T-cell (primary cell): ENCODE measurements at regions not wholly inside any gene's neighbourhood (a gene's known extent, or its start where the extent isn't known, plus 50 kb on each side); places are given as distances from the start of the nearest gene placed in this dataset.

ENCODE experiments used
- ATAC-seq, 4 experiments: fragments of 200-7000 bp in 3 of 4; fragments of 150-1000 bp in 1 of 4; cut with Tn5 transposase; replicated peaks in 1 of 4; 1 replicate in 3 of 4; 2 replicates in 1 of 4; pipeline ENCODE4 v1.10.0; 2021; ENCODE audit warnings: moderate library complexity in 3 of 4, mild to moderate bottlenecking in 2 of 4, moderate number of reproducible peaks in 1 of 4
- CTCF ChIA-PET, 2 donors: fragments of 300-600 bp; sonication (Branson Sonifier 250); formaldehyde crosslinking; loops; one replicate each; lab custom pipeline; 2022; ENCODE audit warnings: antibody characterized with exemption in 2 of 2; lab: Charles Lee
- POLR2A ChIA-PET, 2 donors: fragments of 300-600 bp; sonication (Branson Sonifier 250); formaldehyde crosslinking; loops; one replicate each; lab custom pipeline; 2022; ENCODE audit warnings: antibody characterized with exemption in 2 of 2; lab: Charles Lee
- DNase-seq, 35 experiments: peaks; one replicate each; pipeline versions ENCODE4 v3.0.0 to v3.0.0-alpha.2; 2013 to 2023
- H3K27ac ChIP-seq: one replicate; pipeline ENCODE4 v1.5.1; 2013; ENCODE audit warnings: low read length
- H3K27me3 ChIP-seq, 2 experiments: replicated peaks in 1 of 2; 1 replicate in 1 of 2; 2 replicates in 1 of 2; pipeline versions ENCODE4 v1.6.1 to v1.7.0; 2013; ENCODE audit warnings: low read length in 1 of 2, mixed read lengths in 1 of 2; ENCODE audit not compliant: control insufficient read depth in 2 of 2, insufficient read depth in 2 of 2; ENCODE audit errors: extremely low read depth in 1 of 2
- H3K36me3 ChIP-seq, 2 donors: 1 replicate in 1 of 2; 2 replicates in 1 of 2; pipeline versions ENCODE4 v1.6.1 to v1.7.0; 2013; ENCODE audit warnings: low read length in 1 of 2; ENCODE audit not compliant: control insufficient read depth in 2 of 2, insufficient read depth in 1 of 2; ENCODE audit errors: extremely low read depth in 1 of 2
- H3K4me1 ChIP-seq, 2 experiments: 1 replicate in 1 of 2; 2 replicates in 1 of 2; pipeline versions ENCODE4 v1.6.1 to v1.7.0; 2013; ENCODE audit warnings: low read length in 2 of 2, mixed read lengths in 1 of 2; ENCODE audit not compliant: insufficient read depth in 2 of 2, control insufficient read depth in 1 of 2; ENCODE audit errors: extremely low read depth in 1 of 2
- H3K4me3 ChIP-seq, 2 donors: 1 replicate in 1 of 2; 2 replicates in 1 of 2; pipeline versions ENCODE4 v1.5.1 to v1.7.0; 2013; ENCODE audit warnings: mild to moderate bottlenecking in 2 of 2, low read length in 1 of 2, moderate library complexity in 1 of 2; ENCODE audit not compliant: control insufficient read depth in 1 of 2; ENCODE audit errors: extremely low read depth in 1 of 2
- H3K9me3 ChIP-seq: 2 replicates; pipeline ENCODE4 v1.7.0; 2013
- H3K27ac Mint-ChIP-seq, 2 donors: one replicate each; pipeline ENCODE4 v1.8.0; 2020 to 2021; ENCODE audit warnings: mild to moderate bottlenecking in 2 of 2, mixed read lengths in 2 of 2
- H3K27me3 Mint-ChIP-seq, 2 donors: one replicate each; pipeline ENCODE4 v1.8.0; 2021 to 2022; ENCODE audit warnings: mixed read lengths in 2 of 2
- H3K36me3 Mint-ChIP-seq: one replicate; pipeline ENCODE4 v1.8.0; 2021; ENCODE audit warnings: mixed read lengths
- H3K4me1 Mint-ChIP-seq, 3 donors: one replicate each; pipeline ENCODE4 v1.8.0; 2020 to 2022; ENCODE audit warnings: mixed read lengths in 3 of 3, mild to moderate bottlenecking in 1 of 3
- H3K4me3 Mint-ChIP-seq, 3 donors: one replicate each; pipeline ENCODE4 v1.8.0; 2020 to 2022; ENCODE audit warnings: mild to moderate bottlenecking in 3 of 3, mixed read lengths in 3 of 3, moderate library complexity in 3 of 3
- H3K9me3 Mint-ChIP-seq, 3 donors: one replicate each; pipeline ENCODE4 v1.8.0; 2020 to 2022; ENCODE audit warnings: mixed read lengths in 3 of 3
- WGBS: methylation state at CpG from one replicate; pipeline ENCODE4 v1.1.5; 2013; ENCODE audit warnings: missing lambda C conversion rate; ENCODE audit not compliant: insufficient coverage; 5-methylcytosine and 5-hydroxymethylcytosine counted together

DNA sequence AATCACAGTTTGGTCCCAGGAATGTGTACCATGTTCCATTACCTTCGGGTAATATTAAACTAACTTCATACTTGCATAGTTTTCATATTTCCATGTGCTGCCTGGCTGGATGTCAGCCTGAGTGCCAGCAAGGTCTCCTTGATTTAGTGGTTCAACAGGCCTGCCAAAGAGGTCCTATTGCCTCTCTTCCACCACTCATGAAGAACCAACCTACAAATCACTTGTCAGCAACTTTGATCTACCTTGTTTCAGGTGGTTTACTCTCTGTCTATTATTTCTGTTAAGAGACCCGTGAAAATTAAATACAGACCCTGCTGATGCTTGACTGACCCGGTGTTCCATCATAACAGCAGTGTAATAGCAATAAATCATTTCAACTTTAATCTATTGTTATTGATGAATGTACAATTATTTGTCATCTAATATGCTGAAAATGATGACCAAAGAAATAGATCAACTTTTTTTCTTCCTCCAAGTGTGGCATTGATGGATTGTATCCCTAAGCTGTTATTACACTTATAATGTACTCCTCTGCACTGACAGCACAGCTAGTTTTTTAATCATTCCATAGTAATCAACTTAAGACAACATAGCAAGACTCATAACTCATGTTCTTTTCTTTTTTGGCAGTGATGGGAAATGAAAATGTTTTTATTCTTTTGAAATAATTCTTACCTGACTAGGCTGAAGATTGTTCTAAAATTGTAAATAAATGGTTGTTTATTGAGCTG, 1220.2 kb upstream of the ACVR2A start:
- WGBS = 80% methylated on average over 1 of the region's 3 CpGs
- H3K4me3 Mint-ChIP-seq = no peak overlapping the region
- no peak overlapping the region for H3K4me3 ChIP-seq
- no peaks in the 10 kb centered on the region for H3K4me1 Mint-ChIP-seq
- H3K27me3 ChIP-seq = no peaks in the 10 kb centered on the region
- H3K36me3 ChIP-seq = no peaks in the 10 kb centered on the region
- no peaks in the 10 kb centered on the region for H3K36me3 Mint-ChIP-seq
- DNase-seq (no peak), ATAC-seq (no peak)
- no peak overlapping the region for H3K27ac Mint-ChIP-seq
- no peaks in the 10 kb centered on the region for H3K27me3 Mint-ChIP-seq
- H3K9me3 ChIP-seq = no peaks in the 10 kb centered on the region
- no peak overlapping the region for H3K27ac ChIP-seq
- ChIA-PET POLR2A (no interaction called here), CTCF (no interaction called here)
- peaks cover 0 to 3% (median 0%) of the 10 kb centered on the region in 3 donors for H3K9me3 Mint-ChIP-seq
- no peaks in the 10 kb centered on the region for H3K4me1 ChIP-seq

DNA sequence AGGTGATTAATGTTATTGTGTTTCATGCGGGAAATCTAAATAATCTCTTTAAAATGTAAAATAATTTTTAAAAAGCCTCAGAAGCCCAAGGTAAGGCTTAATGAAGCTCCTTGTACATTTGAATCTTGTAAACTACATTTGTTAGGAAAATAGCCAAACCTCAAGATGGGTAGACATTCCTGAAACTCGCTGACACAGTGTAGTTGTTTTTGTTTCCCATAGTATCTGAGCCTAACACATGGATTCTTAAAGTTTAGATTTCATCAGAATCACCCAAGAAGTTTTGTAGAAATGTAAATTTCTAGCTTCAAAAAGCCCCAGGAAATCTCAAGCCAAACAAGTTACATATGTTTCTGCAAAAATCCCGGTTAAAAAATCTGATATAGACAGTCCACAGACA, 1221.1 kb upstream of the ACVR2A start:
- no peaks in the 10 kb centered on the region for H3K36me3 Mint-ChIP-seq
- ChIA-PET POLR2A (no interaction called here), CTCF (no interaction called here)
- Histone ChIP-seq H3K4me1 (no peaks in the 10 kb centered on the region), H3K4me3 (no peak overlapping the region), H3K27ac (no peak overlapping the region), H3K9me3 (no peaks in the 10 kb centered on the region), H3K27me3 (no peaks in the 10 kb centered on the region), H3K36me3 (no peaks in the 10 kb centered on the region)
- no peaks in the 10 kb centered on the region for H3K4me1 Mint-ChIP-seq
- peaks cover 0 to 4% (median 3%) of the 10 kb centered on the region in 3 donors for H3K9me3 Mint-ChIP-seq
- ATAC-seq (no peak), DNase-seq (no peak)
- no peaks in the 10 kb centered on the region for H3K27me3 Mint-ChIP-seq
- no peak overlapping the region for H3K4me3 Mint-ChIP-seq
- no peak overlapping the region for H3K27ac Mint-ChIP-seq
- no CpG with 5 or more reads among the region's 3 CpGs for WGBS

- ChIA-PET POLR2A (no interaction called here), CTCF (no interaction called here)
- no peaks in the 10 kb centered on the region for H3K4me1 Mint-ChIP-seq
- no peak overlapping the region for H3K4me3 ChIP-seq
- H3K9me3 ChIP-seq = no peaks in the 10 kb centered on the region
- no peak overlapping the region for H3K4me3 Mint-ChIP-seq
- H3K27ac ChIP-seq = no peak overlapping the region
- no CpG with 5 or more reads among the region's 1 CpG for WGBS
- H3K36me3 ChIP-seq = no peaks in the 10 kb centered on the region
- ATAC-seq (no peak), DNase-seq (no peak)
- no peaks in the 10 kb centered on the region for H3K27me3 ChIP-seq
- no peaks in the 10 kb centered on the region for H3K27me3 Mint-ChIP-seq
- H3K4me1 ChIP-seq = no peaks in the 10 kb centered on the region
- H3K9me3 Mint-ChIP-seq = peaks cover 0 to 4% (median 4%) of the 10 kb centered on the region in 3 donors
- no peak overlapping the region for H3K27ac Mint-ChIP-seq
- H3K36me3 Mint-ChIP-seq = no peaks in the 10 kb centered on the region
These were observed 1223.2 kb upstream of the ACVR2A start for GRCh38 chr2:146621656-146622055.

DNA sequence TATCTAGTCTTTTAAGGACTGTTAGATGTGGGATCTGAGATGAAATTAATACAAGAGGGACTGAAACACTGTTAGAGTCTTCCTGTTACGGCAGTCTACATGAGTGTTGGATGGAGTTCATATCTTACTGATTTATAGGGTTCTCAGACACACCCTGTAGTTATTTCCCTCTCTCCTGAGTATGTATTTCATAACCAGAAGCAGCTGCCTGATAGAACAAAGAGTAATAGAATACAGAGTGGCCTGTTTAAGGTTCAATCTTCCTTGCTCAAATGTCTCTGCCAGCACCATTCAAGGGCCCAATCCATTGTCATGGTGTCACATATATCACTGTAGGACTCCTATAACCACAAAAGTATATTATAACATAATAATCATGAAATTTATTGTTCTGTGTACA, 1229.1 kb upstream of the ACVR2A start:
- POLR2A ChIA-PET = no interaction called here
- WGBS = no CpG with 5 or more reads among the region's 1 CpG
- no peaks in the 10 kb centered on the region for H3K4me1 Mint-ChIP-seq

GRCh38 chr2:146608490-146608889, 1236.3 kb upstream of the ACVR2A start:
- Mint-ChIP-seq H3K27ac (no peak overlapping the region), H3K4me3 (no peak overlapping the region), H3K27me3 (no peaks in the 10 kb centered on the region), H3K36me3 (no peaks in the 10 kb centered on the region), H3K4me1 (no peaks in the 10 kb centered on the region), H3K9me3 (no peaks in the 10 kb centered on the region)
- DNase-seq (no peak), ATAC-seq (no peak)
- Histone ChIP-seq H3K27me3 (no peaks in the 10 kb centered on the region), H3K36me3 (no peaks in the 10 kb centered on the region), H3K27ac (no peak overlapping the region), H3K9me3 (no peaks in the 10 kb centered on the region), H3K4me1 (no peaks in the 10 kb centered on the region), H3K4me3 (no peak overlapping the region)
- no CpG with 5 or more reads among the region's 1 CpG for WGBS
- ChIA-PET POLR2A (no interaction called here), CTCF (no interaction called here)

More for the DNA sequence above, 1229.1 kb upstream of the ACVR2A start:
- ATAC-seq (no peak), DNase-seq (no peak)
- H3K9me3 Mint-ChIP-seq = peaks cover 6 to 24% (median 7%) of the 10 kb centered on the region in 3 donors
- H3K4me1 ChIP-seq = no peaks in the 10 kb centered on the region
- no peak overlapping the region for H3K4me3 ChIP-seq
- no peaks in the 10 kb centered on the region for H3K27me3 Mint-ChIP-seq
- no peak overlapping the region for H3K27ac Mint-ChIP-seq
- CTCF ChIA-PET = no interaction called here
- peaks cover 4% of the 10 kb centered on the region for H3K9me3 ChIP-seq
- H3K36me3 ChIP-seq = no peaks in the 10 kb centered on the region
- no peak overlapping the region for H3K4me3 Mint-ChIP-seq
- no peaks in the 10 kb centered on the region for H3K36me3 Mint-ChIP-seq
- H3K27ac ChIP-seq = no peak overlapping the region
- H3K27me3 ChIP-seq = no peaks in the 10 kb centered on the region

DNA sequence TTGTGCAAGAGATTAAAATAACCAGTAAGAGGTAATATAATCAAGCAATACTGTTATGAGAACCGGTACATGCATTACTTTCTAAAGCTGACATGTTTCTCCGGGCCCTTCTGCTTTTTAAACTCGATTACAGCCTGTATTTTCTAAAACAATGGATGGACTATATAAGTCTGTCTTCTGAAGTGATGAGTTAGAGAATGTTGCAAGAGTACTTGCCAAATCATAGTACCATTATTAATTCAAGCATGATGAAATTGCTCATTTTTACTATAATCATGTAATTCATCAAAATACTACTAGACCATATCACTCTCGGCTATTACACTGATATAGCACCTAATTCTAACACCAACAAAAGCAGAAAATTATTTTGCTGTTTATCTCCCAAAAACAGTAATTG, 1240.3 kb upstream of the ACVR2A start:
- H3K36me3 ChIP-seq = no peaks in the 10 kb centered on the region
- H3K4me3 Mint-ChIP-seq = no peak overlapping the region
- DNase-seq (no peak), ATAC-seq (no peak)
- peaks cover 0 to 3% (median 0%) of the 10 kb centered on the region in 3 donors for H3K9me3 Mint-ChIP-seq
- H3K4me1 ChIP-seq = no peaks in the 10 kb centered on the region
- ChIA-PET POLR2A (no interaction called here), CTCF (no interaction called here)
- H3K4me3 ChIP-seq = no peak overlapping the region
- WGBS = no CpG with 5 or more reads among the region's 4 CpGs
- no peaks in the 10 kb centered on the region for H3K9me3 ChIP-seq
- H3K4me1 Mint-ChIP-seq = no peaks in the 10 kb centered on the region
- H3K27ac Mint-ChIP-seq = no peak overlapping the region
- no peak overlapping the region for H3K27ac ChIP-seq
- H3K27me3 Mint-ChIP-seq = no peaks in the 10 kb centered on the region
- H3K36me3 Mint-ChIP-seq = no peaks in the 10 kb centered on the region
- H3K27me3 ChIP-seq = no peaks in the 10 kb centered on the region
